GM18867 (cell line): ENCODE measurements at regions not wholly inside any gene's neighbourhood (a gene's known extent, or its start where the extent isn't known, plus 50 kb on each side); places are given as distances from the start of the nearest gene placed in this dataset.

Source experiments
- ATAC-seq: cut with Tn5 transposase; IDR thresholded peaks from one replicate; pipeline ENCODE4 v1.9.1; 2021; ENCODE audit warnings: mild to moderate bottlenecking, moderate library complexity; ENCODE audit not compliant: unreplicated experiment

- no peak for ATAC-seq
Measured at GRCh38 chr7:12120632-12121031, 90.5 kb upstream of the TMEM106B start.

DNA sequence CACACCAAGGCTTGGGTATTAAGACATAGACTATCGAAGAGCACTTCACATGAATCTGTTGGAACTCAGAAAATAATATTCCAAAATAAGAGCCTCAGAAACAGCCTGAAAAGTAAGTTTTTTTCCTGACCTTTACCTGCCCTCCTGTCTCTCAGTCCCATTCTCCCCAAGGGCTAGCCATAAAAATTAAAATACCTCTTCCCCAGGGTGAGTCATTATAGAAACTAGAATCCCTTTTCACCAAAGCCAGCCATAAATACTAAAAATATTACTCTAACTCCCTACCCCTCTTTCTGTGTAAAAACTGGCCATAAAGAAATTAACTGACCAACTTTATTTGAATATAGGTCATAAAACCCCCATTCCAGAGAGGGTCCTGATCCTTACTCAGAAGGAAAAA lies 87.9 kb upstream of the TMEM106B start:
- no peak for ATAC-seq

DNA sequence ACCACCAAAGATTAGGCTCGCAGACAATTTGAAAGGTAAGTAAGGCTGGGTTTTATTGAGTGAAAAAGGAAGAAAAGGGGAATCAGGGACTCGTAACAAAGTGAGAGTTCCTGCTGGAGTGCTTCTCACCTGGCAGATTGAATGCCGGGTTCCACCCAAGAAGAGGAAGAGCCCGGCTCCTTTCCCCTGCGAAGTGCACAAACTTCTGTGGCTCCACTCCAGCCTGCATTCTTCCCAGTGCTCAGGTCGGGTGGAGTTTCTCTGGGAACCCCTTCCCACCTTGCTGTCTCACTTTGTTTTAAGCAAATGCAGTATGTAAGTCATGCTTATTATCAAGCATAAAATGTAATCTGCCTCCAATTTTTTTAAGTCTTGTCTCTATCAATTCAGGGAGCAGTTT lies 87.1 kb upstream of the TMEM106B start:
- no peak for ATAC-seq

- no peak for ATAC-seq
Measured at GRCh38 chr7:12127455-12127854, 83.6 kb upstream of the TMEM106B start.

GRCh38 chr7:12130609-12131008 lies 80.5 kb upstream of the TMEM106B start:
- no peak for ATAC-seq

- no peak for ATAC-seq
Measured at GRCh38 chr7:12131122-12131521, 80.0 kb upstream of the TMEM106B start.

GRCh38 chr7:12133865-12134264 lies 77.2 kb upstream of the TMEM106B start:
- ATAC-seq = no peak

DNA sequence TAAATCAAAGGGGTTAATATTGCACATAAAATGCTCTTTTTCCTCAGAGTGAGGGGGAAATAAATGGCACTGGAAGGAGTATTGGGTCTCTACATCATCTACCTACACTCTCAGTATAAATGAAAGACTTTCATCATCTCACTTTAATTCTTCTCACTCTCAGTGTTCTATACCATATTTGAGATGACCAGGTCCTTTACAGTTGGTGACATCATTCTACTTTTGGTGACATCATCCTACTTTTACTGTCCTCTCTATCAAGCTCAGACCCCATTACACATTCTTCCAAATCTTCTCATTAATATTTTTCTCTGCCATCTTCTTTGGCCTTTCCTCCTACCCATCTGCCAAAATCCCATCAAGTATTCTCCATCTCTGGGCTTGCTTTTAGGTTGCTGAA lies 74.6 kb upstream of the TMEM106B start:
- ATAC-seq = no peak

GRCh38 chr7:12137283-12137682 lies 73.8 kb upstream of the TMEM106B start:
- ATAC-seq = no peak

- no peak for ATAC-seq
Measured at GRCh38 chr7:12138421-12138820, 72.7 kb upstream of the TMEM106B start.

- no peak for ATAC-seq
Measured at GRCh38 chr7:12139416-12139815, 71.7 kb upstream of the TMEM106B start.

- ATAC-seq = no peak
Measured at GRCh38 chr7:12146813-12147212, 64.3 kb upstream of the TMEM106B start.

GRCh38 chr7:12152196-12152918 lies 58.7 kb upstream of the TMEM106B start:
- no peak for ATAC-seq

- ATAC-seq = no peak
Measured at GRCh38 chr7:12154119-12154518, 57.0 kb upstream of the TMEM106B start.

- no peak for ATAC-seq
Measured at GRCh38 chr7:12157517-12157916, 53.6 kb upstream of the TMEM106B start.

- no peak for ATAC-seq
Measured at GRCh38 chr7:12158334-12159060, 52.6 kb upstream of the TMEM106B start.

- ATAC-seq = no peak
Measured at GRCh38 chr7:12161146-12161545, 49.9 kb upstream of the TMEM106B start.
